ENCODE measurements at regions not wholly inside any gene's neighbourhood (a gene's known extent, or its start where the extent isn't known, plus 50 kb on each side); places are given as distances from the start of the nearest gene placed in this dataset.

DNA sequence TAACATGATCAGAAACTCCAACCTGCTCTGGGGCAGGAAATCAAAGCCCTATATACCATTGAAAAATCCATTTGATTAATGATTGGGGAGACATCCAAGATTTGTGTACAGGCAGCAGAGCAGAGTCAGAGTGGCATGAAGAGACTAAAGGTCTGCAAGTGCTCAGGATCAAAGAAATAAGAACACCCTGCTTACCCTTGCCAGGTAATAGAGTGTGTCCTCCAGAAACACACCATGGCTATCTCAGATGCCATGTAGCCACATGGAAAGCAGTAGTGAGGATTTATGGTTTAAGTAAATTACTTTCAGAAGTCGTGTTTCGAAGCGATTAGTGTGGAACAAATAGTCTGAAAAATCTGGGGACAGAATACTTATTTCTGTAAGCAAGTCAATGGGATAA, 592.9 kb downstream of the SUCLG1 start:
- ATAC-seq: no peak
- no peak for DNase-seq
- Mint-ChIP-seq H3K4me1 (no peaks in the 10 kb centered on the region), H3K27me3 (no peaks in the 10 kb centered on the region), H3K36me3 (no peaks in the 10 kb centered on the region), H3K9me3 (ENCODE audit: low read depth) (no peaks in the 10 kb centered on the region), H3K27ac (no peak overlapping the region), H3K4me3 (no peak overlapping the region)
- CTCF ChIA-PET: no interaction called here

DNA sequence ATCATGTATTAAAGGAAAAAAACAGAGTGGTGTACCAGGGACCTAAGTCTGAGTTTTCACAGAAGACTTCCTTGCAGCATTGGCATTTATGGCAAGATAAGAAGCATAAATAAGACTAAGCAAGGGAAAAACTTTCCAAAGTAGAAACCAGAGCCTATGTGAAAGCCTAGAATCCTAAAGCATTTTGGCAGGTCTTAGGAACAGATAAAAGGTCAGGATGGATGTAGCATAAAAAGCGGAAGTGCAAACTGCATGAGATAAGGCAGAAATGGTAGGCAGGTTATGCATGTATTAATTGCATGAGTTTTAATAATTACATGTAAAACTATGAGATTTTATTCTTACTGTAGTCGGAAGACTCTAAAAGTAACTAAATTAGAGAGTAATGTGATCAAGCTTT, 596.5 kb downstream of the SUCLG1 start:
- CTCF ChIA-PET: no interaction called here
- DNase-seq (no peak), ATAC-seq (no peak)
- Mint-ChIP-seq H3K4me1 (no peaks in the 10 kb centered on the region), H3K27ac (no peak overlapping the region), H3K9me3 (ENCODE audit: low read depth) (no peaks in the 10 kb centered on the region), H3K36me3 (no peaks in the 10 kb centered on the region), H3K4me3 (no peak overlapping the region), H3K27me3 (no peaks in the 10 kb centered on the region)

DNA sequence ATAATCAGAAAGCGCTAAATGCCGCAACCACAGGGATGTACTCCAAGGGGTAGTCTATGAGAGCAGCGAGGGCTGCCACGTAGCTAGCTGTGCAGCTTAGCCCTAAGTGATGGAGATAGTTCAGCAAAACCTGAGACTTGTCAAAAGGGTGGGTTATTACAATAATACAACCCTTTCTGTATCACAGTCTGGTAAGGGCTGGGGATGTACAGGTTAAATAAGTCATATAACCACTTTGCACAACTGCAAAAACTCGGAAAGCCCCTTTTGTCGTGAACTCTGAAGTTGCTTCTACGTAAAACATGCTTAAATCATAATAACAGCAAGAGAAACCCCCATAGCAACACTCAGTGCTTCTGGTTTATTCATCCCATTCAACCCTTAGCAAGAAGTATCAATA, 598.8 kb downstream of the SUCLG1 start:
- CTCF ChIA-PET: no interaction called here
- H3K36me3 Mint-ChIP-seq: no peaks in the 10 kb centered on the region
- no peak overlapping the region for H3K27ac Mint-ChIP-seq
- DNase-seq: no peak
- no peaks in the 10 kb centered on the region for H3K27me3 Mint-ChIP-seq
- no peak for ATAC-seq
- H3K4me3 Mint-ChIP-seq: no peak overlapping the region
- no peaks in the 10 kb centered on the region for H3K9me3 Mint-ChIP-seq (ENCODE audit: low read depth)
- H3K4me1 Mint-ChIP-seq: no peaks in the 10 kb centered on the region

DNA sequence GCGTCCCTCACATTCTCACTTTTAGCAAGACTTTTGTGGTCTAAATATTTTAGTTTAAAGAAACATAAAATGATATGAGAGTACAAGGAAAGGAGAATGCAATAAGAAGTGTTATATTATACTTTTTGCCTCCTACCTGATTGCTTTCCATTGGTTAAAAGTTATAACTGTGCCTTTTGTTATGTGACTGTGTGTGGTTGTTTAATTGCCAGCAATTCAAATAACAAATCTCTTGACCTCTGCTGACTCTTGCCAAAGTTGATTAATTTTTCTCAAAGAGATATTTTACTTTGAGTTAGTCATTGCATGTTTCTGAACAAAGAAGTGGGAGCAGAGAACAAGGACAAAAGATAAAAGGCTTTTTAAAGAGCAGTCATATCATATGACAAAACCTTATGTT, 599.5 kb downstream of the SUCLG1 start:
- no peak overlapping the region for H3K27ac Mint-ChIP-seq
- DNase-seq (no peak), ATAC-seq (no peak)
- no peak overlapping the region for H3K4me3 Mint-ChIP-seq
- H3K9me3 Mint-ChIP-seq (ENCODE audit: low read depth): no peaks in the 10 kb centered on the region
- CTCF ChIA-PET: no interaction called here
- H3K4me1 Mint-ChIP-seq: no peaks in the 10 kb centered on the region
- no peaks in the 10 kb centered on the region for H3K27me3 Mint-ChIP-seq
- no peaks in the 10 kb centered on the region for H3K36me3 Mint-ChIP-seq

DNA sequence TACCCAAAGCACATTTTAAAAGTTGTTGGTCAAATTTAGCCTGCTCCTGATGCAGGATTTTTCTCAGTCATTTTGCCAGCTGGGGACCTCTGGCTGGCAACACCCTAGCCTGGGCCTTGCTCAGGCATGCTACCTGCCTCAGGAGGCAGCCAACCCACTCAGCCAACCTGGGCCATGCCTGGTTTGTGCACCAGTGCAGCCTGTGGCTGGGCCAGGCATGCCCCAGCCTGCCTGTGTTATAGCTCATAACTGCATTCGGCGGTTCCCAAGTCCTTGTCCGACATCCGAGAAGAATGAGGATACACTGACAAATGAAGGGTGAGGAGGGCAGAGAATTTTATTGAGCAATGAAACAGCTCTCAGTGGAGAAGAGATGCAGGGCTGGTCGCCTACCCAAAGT, 608.0 kb downstream of the SUCLG1 start:
- no peaks in the 10 kb centered on the region for H3K4me1 Mint-ChIP-seq
- no peaks in the 10 kb centered on the region for H3K9me3 Mint-ChIP-seq (ENCODE audit: low read depth)
- no peaks in the 10 kb centered on the region for H3K36me3 Mint-ChIP-seq
- no peaks in the 10 kb centered on the region for H3K27me3 Mint-ChIP-seq
- H3K4me3 Mint-ChIP-seq: no peak overlapping the region
- DNase-seq: no peak
- CTCF ChIA-PET: no interaction called here
- H3K27ac Mint-ChIP-seq: no peak overlapping the region
- no peak for ATAC-seq

DNA sequence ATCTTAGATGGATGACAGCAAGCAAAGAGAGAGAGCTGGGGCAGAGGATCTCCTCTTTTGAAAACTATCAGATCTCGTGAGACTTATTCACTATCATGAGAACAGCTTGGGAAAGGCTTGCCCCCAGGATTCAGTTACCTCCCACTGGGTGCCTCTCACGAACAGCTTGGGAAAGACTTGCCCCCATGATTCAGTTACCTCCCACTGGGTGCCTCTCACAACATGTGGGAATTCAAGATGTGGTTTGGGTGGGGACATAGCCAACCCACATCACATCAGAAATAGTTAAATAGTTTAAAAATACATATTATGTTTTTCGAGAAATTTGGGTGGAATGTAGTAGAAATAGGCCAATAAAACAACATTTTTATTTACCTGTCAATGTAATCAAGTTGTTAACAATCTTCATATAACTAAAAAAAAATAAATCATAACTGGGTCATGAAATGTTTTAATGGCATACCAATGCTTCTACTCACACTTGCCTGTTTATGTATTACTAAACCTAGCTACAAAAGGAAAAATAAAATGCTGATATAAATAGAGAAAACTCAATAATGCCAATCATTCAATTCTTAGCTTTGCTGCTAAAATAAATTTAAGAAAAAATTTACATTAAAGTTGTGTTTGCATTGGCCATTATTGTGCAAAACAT, 608.9 kb downstream of the SUCLG1 start:
- no peaks in the 10 kb centered on the region for H3K36me3 Mint-ChIP-seq
- H3K27me3 Mint-ChIP-seq: no peaks in the 10 kb centered on the region
- no peaks in the 10 kb centered on the region for H3K9me3 Mint-ChIP-seq (ENCODE audit: low read depth)
- CTCF ChIA-PET: no interaction called here
- no peak overlapping the region for H3K27ac Mint-ChIP-seq
- no peak for DNase-seq
- no peaks in the 10 kb centered on the region for H3K4me1 Mint-ChIP-seq
- no peak overlapping the region for H3K4me3 Mint-ChIP-seq
- no peak for ATAC-seq

DNA sequence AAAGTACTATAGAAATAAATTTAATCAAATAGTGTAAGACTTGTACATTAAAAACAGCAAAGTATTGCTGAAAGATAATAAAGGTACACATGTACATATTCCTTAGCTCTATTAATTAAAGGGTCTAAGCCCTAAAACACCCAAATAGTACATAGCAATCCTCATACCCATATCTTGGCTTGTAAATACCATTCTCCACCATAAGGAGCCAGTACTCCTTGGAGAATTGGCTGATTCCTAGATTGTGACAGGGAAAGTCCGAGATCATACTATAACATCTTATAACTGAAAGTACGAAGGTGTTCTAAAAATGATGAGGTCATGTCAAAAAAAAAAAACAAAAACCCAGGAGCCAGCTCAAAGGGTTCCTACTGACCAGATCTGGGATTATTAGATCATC, 614.6 kb downstream of the SUCLG1 start:
- Mint-ChIP-seq H3K9me3 (ENCODE audit: low read depth) (no peaks in the 10 kb centered on the region), H3K4me3 (no peak overlapping the region), H3K27me3 (no peaks in the 10 kb centered on the region), H3K4me1 (no peaks in the 10 kb centered on the region), H3K36me3 (no peaks in the 10 kb centered on the region), H3K27ac (no peak overlapping the region)
- ATAC-seq (no peak), DNase-seq (no peak)
- CTCF ChIA-PET: no interaction called here

DNA sequence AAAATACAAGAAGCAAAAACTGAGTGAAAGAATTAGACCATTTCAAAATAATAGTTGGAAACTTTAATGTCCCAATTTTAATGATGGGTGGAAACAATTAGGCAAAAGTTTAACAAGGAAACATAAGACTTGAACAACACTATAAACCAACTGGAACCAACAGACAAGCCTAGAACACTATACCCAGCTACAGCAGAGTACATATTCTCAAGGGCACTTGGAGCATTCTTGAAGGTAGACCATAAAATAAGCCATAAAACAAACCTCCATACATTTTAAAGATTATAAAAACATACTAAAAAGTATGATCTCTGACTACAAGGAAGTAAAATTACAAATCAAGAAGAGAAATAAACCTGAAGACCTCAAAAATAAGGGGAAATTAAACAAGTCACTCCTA, 616.7 kb downstream of the SUCLG1 start:
- H3K4me3 Mint-ChIP-seq: no peak overlapping the region
- no peak for DNase-seq
- ATAC-seq: no peak
- no peak overlapping the region for H3K27ac Mint-ChIP-seq
- CTCF ChIA-PET: no interaction called here
- H3K36me3 Mint-ChIP-seq: no peaks in the 10 kb centered on the region
- no peaks in the 10 kb centered on the region for H3K9me3 Mint-ChIP-seq (ENCODE audit: low read depth)
- H3K27me3 Mint-ChIP-seq: no peaks in the 10 kb centered on the region
- no peaks in the 10 kb centered on the region for H3K4me1 Mint-ChIP-seq

DNA sequence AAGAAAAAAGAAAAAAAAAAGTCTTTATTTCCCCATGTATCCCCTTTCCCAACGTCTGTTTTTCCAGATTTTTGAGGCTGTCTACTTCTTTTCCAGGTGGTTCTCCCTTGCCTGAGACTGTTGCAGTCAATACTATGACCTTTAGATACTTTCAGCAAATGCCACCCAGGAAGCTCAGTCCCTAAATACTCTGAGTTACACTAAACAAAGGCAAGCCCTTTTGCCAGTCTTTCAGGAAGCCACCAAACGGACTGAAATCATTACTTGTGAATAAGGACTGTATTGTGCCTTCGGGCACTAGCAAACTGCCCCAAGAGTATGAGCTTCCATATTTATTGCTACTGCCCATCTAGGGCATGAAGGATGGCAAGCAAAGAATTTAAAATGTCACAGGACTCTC, 621.3 kb downstream of the SUCLG1 start:
- H3K27me3 Mint-ChIP-seq: no peaks in the 10 kb centered on the region
- H3K4me1 Mint-ChIP-seq: no peaks in the 10 kb centered on the region
- no peak for ATAC-seq
- CTCF ChIA-PET: no interaction called here
- no peaks in the 10 kb centered on the region for H3K9me3 Mint-ChIP-seq (ENCODE audit: low read depth)
- H3K27ac Mint-ChIP-seq: no peak overlapping the region
- DNase-seq: no peak
- no peak overlapping the region for H3K4me3 Mint-ChIP-seq
- no peaks in the 10 kb centered on the region for H3K36me3 Mint-ChIP-seq

DNA sequence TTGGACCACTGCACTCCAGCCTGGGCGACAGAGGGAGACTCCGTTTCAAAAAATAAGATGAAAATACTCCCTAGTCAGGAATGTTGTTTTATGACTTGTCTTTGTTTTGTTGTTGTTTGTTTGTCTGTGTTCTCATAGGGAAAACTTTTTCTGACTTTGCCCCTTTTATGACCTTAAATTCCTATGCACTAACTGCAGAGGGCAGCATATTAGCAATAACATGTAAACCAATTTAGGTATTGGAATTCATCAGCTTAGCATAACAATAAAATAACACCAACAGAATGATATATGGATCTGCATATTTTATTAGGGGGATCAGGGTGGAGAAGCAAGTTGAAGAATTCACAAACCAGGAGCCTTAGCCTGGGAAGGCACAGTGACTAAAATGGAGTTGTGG, 631.5 kb downstream of the SUCLG1 start:
- H3K9me3 Mint-ChIP-seq (ENCODE audit: low read depth): no peaks in the 10 kb centered on the region
- H3K27me3 Mint-ChIP-seq: no peaks in the 10 kb centered on the region

DNA sequence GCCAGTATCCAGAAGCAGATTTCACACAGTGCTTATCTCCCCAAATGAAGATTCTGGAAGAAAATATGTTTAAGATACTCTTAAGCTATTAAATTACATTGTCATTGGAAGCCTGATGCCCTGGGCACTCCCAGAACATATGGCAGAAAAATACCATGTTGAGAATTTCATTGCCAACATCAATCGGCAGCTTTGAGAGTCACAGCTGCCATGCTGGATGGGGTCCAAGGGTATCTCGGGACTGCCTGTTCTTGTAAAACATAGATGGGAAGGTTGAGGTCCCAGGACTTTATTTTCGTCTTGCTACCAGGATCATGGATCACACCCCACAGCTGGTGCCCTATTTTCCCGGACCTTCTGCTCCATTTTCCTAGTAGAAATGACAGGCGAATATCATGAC, 632.5 kb downstream of the SUCLG1 start:
- no peaks in the 10 kb centered on the region for H3K36me3 Mint-ChIP-seq
- ATAC-seq: no peak
- CTCF ChIA-PET: no interaction called here

More for the DNA sequence above, 631.5 kb downstream of the SUCLG1 start:
- Mint-ChIP-seq H3K4me1 (no peaks in the 10 kb centered on the region), H3K27ac (no peak overlapping the region), H3K4me3 (no peak overlapping the region), H3K36me3 (no peaks in the 10 kb centered on the region)
- CTCF ChIA-PET: no interaction called here
- DNase-seq (no peak), ATAC-seq (no peak)

DNA sequence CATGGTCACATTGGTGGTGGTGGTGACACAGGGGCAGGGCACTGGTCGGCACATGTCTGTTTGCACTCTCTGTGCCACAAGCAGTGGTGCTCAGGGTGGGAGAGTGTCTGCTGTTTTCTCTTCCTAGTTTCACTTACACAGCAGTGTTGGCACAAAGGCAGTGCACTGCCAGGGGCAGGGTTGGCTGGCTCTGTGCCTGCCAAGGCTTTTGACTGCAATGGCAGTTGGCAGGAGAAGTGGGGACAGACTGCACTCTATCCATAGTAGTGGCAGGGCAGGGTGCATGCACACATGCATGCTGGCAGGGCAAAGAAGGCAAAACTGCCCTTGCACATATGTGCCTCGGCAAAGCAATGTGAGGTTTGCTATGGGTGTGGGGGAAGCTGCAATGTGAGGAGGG, 635.9 kb downstream of the SUCLG1 start:
- CTCF ChIA-PET: no interaction called here
- no peaks in the 10 kb centered on the region for H3K27me3 Mint-ChIP-seq
- DNase-seq (no peak), ATAC-seq (no peak)
- H3K36me3 Mint-ChIP-seq: no peaks in the 10 kb centered on the region
- no peak overlapping the region for H3K4me3 Mint-ChIP-seq
- no peaks in the 10 kb centered on the region for H3K4me1 Mint-ChIP-seq
- H3K27ac Mint-ChIP-seq: no peak overlapping the region
- no peaks in the 10 kb centered on the region for H3K9me3 Mint-ChIP-seq (ENCODE audit: low read depth)

More for the DNA sequence above, 632.5 kb downstream of the SUCLG1 start:
- H3K27ac Mint-ChIP-seq: no peak overlapping the region
- no peaks in the 10 kb centered on the region for H3K4me1 Mint-ChIP-seq
- no peak overlapping the region for H3K4me3 Mint-ChIP-seq
- no peaks in the 10 kb centered on the region for H3K9me3 Mint-ChIP-seq (ENCODE audit: low read depth)
- no peaks in the 10 kb centered on the region for H3K27me3 Mint-ChIP-seq
- no peak for DNase-seq

DNA sequence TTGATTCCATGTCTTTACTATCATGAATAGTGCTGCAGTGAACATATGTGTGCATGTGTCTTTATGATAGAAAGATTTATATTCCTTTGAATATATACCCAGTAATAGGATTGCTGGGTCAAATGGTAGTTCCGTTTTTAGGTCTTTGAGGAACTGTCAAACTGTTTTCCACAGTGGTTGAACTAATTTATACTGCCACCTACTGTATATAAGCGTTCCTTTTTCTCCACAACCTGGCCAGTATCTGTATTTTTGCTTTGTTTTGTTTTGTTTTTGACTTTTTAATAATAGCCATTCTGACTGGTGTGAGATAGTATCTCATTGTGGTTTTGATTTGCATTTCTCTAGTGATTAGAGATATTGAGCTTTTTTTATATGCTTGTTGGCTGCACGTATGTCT, 641.6 kb downstream of the SUCLG1 start:
- H3K27ac Mint-ChIP-seq: no peak overlapping the region
- no peaks in the 10 kb centered on the region for H3K4me1 Mint-ChIP-seq
- no peaks in the 10 kb centered on the region for H3K27me3 Mint-ChIP-seq
- H3K36me3 Mint-ChIP-seq: no peaks in the 10 kb centered on the region
- DNase-seq (no peak), ATAC-seq (no peak)
- CTCF ChIA-PET: no interaction called here
- no peak overlapping the region for H3K4me3 Mint-ChIP-seq
- no peaks in the 10 kb centered on the region for H3K9me3 Mint-ChIP-seq (ENCODE audit: low read depth)

DNA sequence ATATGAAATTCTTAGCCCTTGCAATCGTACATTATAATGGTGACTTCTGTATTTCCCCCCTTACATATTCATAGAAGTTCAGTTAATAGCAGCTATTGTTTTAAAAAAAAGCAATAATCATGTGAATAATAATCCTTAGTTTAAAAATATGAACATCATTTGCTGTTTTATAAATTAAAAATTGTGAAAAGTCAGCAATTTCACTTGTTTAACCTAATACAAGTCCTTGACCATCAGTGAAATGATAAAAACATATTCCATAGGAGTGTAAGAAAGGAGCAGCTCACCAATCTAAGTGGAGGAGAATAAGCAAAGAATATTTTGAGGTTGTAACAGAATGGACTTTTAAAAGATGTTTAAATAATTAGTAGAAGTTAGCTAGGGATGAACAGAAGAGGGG, 650.2 kb downstream of the SUCLG1 start:
- ATAC-seq (no peak), DNase-seq (no peak)
- H3K4me1 Mint-ChIP-seq: no peaks in the 10 kb centered on the region
- H3K27me3 Mint-ChIP-seq: no peaks in the 10 kb centered on the region
- H3K27ac Mint-ChIP-seq: no peak overlapping the region
- no peaks in the 10 kb centered on the region for H3K9me3 Mint-ChIP-seq (ENCODE audit: low read depth)
- no peak overlapping the region for H3K4me3 Mint-ChIP-seq
- no peaks in the 10 kb centered on the region for H3K36me3 Mint-ChIP-seq
- CTCF ChIA-PET: no interaction called here

DNA sequence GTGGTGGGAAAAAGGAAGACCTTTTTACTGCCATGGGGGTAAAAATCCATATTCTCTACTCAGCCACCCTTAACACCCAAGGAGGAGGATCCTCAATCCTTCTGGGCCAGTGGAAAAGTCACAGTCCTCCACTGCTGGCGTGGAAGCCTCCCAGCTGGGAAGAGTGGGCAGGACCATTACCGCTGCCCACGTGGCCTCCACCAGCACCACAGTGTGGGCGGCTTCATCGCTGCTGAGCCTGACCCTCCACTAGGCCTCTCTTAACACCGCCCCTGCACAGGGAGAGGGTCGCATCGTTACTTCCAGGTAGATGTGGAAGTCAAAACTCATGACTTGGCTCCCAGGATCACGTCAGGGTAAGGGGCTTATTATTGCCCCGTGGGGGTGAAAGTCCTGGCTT, 656.5 kb downstream of the SUCLG1 start:
- DNase-seq (no peak), ATAC-seq (no peak)
- no peaks in the 10 kb centered on the region for H3K4me1 Mint-ChIP-seq
- no peaks in the 10 kb centered on the region for H3K36me3 Mint-ChIP-seq
- H3K9me3 Mint-ChIP-seq (ENCODE audit: low read depth): no peaks in the 10 kb centered on the region
- H3K27me3 Mint-ChIP-seq: no peaks in the 10 kb centered on the region
- no peak overlapping the region for H3K4me3 Mint-ChIP-seq
- H3K27ac Mint-ChIP-seq: no peak overlapping the region
- CTCF ChIA-PET: no interaction called here

Data from activated CD8-positive, alpha-beta memory T cell treated with anti-CD3 and anti-CD28 coated beads, Interleukin-2, amount 10 ng/mL, durations not matched to agents 7 days and 5 days (primary cell).